ENCODE measurements at regions not wholly inside any gene's neighbourhood (a gene's known extent, or its start where the extent isn't known, plus 50 kb on each side); places are given as distances from the start of the nearest gene placed in this dataset.

GRCh38 chr13:75038393-75039113, 443.4 kb downstream of the TBC1D4 start (continued):
- TF ChIP-seq TCF15 (CRISPR knock-in tag; IDR thresholded peaks at IDR 0.05) (no peak), PURB (CRISPR knock-in tag; IDR thresholded peaks at IDR 0.05; ENCODE audit: low read depth) (no peak), ILK (tag; IDR thresholded peaks at IDR 0.05; ENCODE audit: borderline replicate concordance, low read depth) (no peak)

- POLR2A ChIA-PET = no interaction called here
- H2AFZ ChIP-seq (ENCODE audit: low read depth, low read length) = no peak overlapping the region
- no peak overlapping the region for H3K4me2 ChIP-seq (ENCODE audit: insufficient read depth, low read length)
- no TSS peak for BruUV-seq (replicated peaks)
- DNase-seq (ENCODE audit: extremely low read depth in 1 of 4, low spot score in 3 of 4) = no peak
- H3K27me3 ChIP-seq (ENCODE audit: control insufficient read depth in 2 of 2, insufficient read depth in 2 of 2, low read length in 2 of 2) = no peaks in the 10 kb centered on the region
- 15% methylated on average over 2 of the region's 2 CpGs for WGBS (ENCODE audit: insufficient coverage, low coverage, missing lambda C conversion rate)
- ATAC-seq = no peak
- H3K9me3 ChIP-seq (replicated peaks; ENCODE audit: control insufficient read depth, insufficient read depth, low read depth, low read length) = no peaks in the 10 kb centered on the region
- TF ChIP-seq YBX1 (IDR thresholded peaks at IDR 0.05) (no peak), PTRF (tag; IDR thresholded peaks at IDR 0.05) (no peak), SAP30 (IDR thresholded peaks at IDR 0.05; ENCODE audit: borderline replicate concordance, insufficient read depth, low read depth, low read length, poor library complexity, severe bottlenecking) (no peak), POLR2H (tag; IDR thresholded peaks at IDR 0.05; ENCODE audit: low read depth) (no peak)
- TF ChIP-seq, protein P1, sequence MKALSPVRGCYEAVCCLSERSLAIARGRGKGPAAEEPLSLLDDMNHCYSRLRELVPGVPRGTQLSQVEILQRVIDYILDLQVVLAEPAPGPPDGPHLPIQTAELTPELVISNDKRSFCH (CRISPR knock-in tag; IDR thresholded peaks at IDR 0.05) = no peak
- TF ChIP-seq, protein P1 (tag; IDR thresholded peaks at IDR 0.05) = no peak
- no peak for FAIRE-seq
- H3K79me2 ChIP-seq (ENCODE audit: control insufficient read depth, insufficient read depth, low read length) = no peaks in the 10 kb centered on the region
- no peaks in the 10 kb centered on the region for H4K20me1 ChIP-seq (replicated peaks; ENCODE audit: control insufficient read depth, insufficient read depth, low read length)
- H3K36me3 ChIP-seq (ENCODE audit: control insufficient read depth, insufficient read depth, low read length) = no peaks in the 10 kb centered on the region
- H3K9me1 ChIP-seq (ENCODE audit: control insufficient read depth, insufficient read depth, low read length) = no peaks in the 10 kb centered on the region
- H3K9ac ChIP-seq (ENCODE audit: insufficient read depth in 1 of 2, low read depth in 2 of 2, low read length in 2 of 2) = no peak overlapping the region
- H3K4me3 ChIP-seq = no peak overlapping the region
- CTCF ChIA-PET (ENCODE audit: low intra/inter-chr PET ratio) = no interaction called here
- no peaks in the 10 kb centered on the region for H3K4me1 ChIP-seq (replicated peaks in 1 of 2; ENCODE audit: control insufficient read depth in 2 of 2, insufficient read depth in 2 of 2, low read length in 2 of 2)
- intact Hi-C loops (cut with micrococcal nuclease) = no loop called here
- no peak overlapping the region for H3K27ac ChIP-seq (ENCODE audit: extremely low read depth, low read depth, low read length)
- in situ Hi-C loops (cut with MboI) = no loop called here
These were observed 456.0 kb downstream of the TBC1D4 start for GRCh38 chr13:75025956-75026355.

Measured in K562 (cell line).